ENCODE measurements at regions not wholly inside any gene's neighbourhood (a gene's known extent, or its start where the extent isn't known, plus 50 kb on each side); places are given as distances from the start of the nearest gene placed in this dataset.

- no peak for TF ChIP-seq CTCF (IDR thresholded peaks at IDR 0.05)
- no peak for TF ChIP-seq AR (CRISPR knock-in tag; IDR thresholded peaks at IDR 0.05)
These were observed 1325.8 kb downstream of the AACS start for GRCh38 chr12:126390969-126391566.
